Esophagus squamous epithelium (tissue), 5 donors: ENCODE measurements at regions not wholly inside any gene's neighbourhood (a gene's known extent, or its start where the extent isn't known, plus 50 kb on each side); places are given as distances from the start of the nearest gene placed in this dataset.
A peak's percentile ranks its signal among the peaks of the same experiment; 100 is the strongest.

ENCODE experiments used
- DNase-seq: peaks from one replicate; lab custom pipeline; 2025; lab: John Stamatoyannopoulos, UW
- H3K27ac ChIP-seq, 4 donors: fragments of 200-600 bp; sonication (generic); one replicate each; pipeline ENCODE4 v1.5.1; 2016 to 2019; ENCODE audit warnings: mild to moderate bottlenecking in 1 of 4
- H3K27me3 ChIP-seq, 4 donors: fragments of 200-600 bp; sonication (generic); 1 replicate in 3 of 4; 2 replicates in 1 of 4; pipeline versions ENCODE4 v1.5.1 to v1.6.0; 2017 to 2021; ENCODE audit warnings: antibody characterized with exemption in 1 of 4
- H3K36me3 ChIP-seq, 3 donors: fragments of 200-600 bp; sonication (generic); one replicate each; pipeline ENCODE4 v1.5.1; 2016 to 2019
- H3K4me1 ChIP-seq, 3 donors: fragments of 200-600 bp; sonication (generic); one replicate each; pipeline ENCODE4 v1.5.1; 2017 to 2019
- H3K4me3 ChIP-seq, 4 donors: fragments of 200-600 bp; sonication (generic); 1 replicate in 3 of 4; 2 replicates in 1 of 4; pipeline ENCODE4 v1.5.1; 2016 to 2019; ENCODE audit warnings: mild to moderate bottlenecking in 2 of 4, moderate library complexity in 1 of 4
- H3K9me3 ChIP-seq, 3 donors: fragments of 200-600 bp; sonication (generic); one replicate each; pipeline ENCODE4 v1.5.1; 2016 to 2019
- CTCF ChIP-seq, 6 experiments: fragments of 450-650 bp in 4 of 6; fragments of 200-600 bp in 2 of 6; sonication (generic) in 2 of 6; IDR thresholded peaks; one replicate each; pipeline ENCODE4 v1.5.1; 2016 to 2019; ENCODE audit warnings: antibody characterized with exemption in 6 of 6, mild to moderate bottlenecking in 4 of 6, moderate library complexity in 4 of 6
- POLR2A ChIP-seq, 4 donors: fragments of 450-650 bp; IDR thresholded peaks; one replicate each; pipeline ENCODE4 v1.6.1; 2017; ENCODE audit warnings: antibody characterized with exemption in 4 of 4, mild to moderate bottlenecking in 4 of 4, moderate library complexity in 3 of 4
- WGBS, 2 donors: methylation state at CpG; one replicate each; pipeline ENCODE4 v1.1.5; 2018; 5-methylcytosine and 5-hydroxymethylcytosine counted together
- intact Hi-C: fragments of 100-400 bp; cut with DNase I; formaldehyde crosslinking; loops from one replicate; pipeline ENCODE4 v1.15.0; 2022
- donor health status: DM: yes; HTN: yes; CAD: no.

- no peaks in the 10 kb centered on the region for H3K27me3 ChIP-seq
- H3K36me3 ChIP-seq = peaks cover 0 to 13% (median 0%) of the 10 kb centered on the region in 3 donors
- no peak for TF ChIP-seq CTCF (IDR thresholded peaks at IDR 0.05)
- no peak for TF ChIP-seq POLR2A (IDR thresholded peaks at IDR 0.05)
- H3K4me1 ChIP-seq = peaks cover 0 to 7% (median 0%) of the 10 kb centered on the region in 3 donors
- no peak overlapping the region for H3K4me3 ChIP-seq
- no peak for DNase-seq
- intact Hi-C loops = no loop called here
- 74 to 80% methylated on average over 5 of the region's 5 CpGs for WGBS, 2 donors
- no peak overlapping the region for H3K27ac ChIP-seq
- H3K9me3 ChIP-seq = no peaks in the 10 kb centered on the region
Measured at GRCh38 chr14:71525663-71526221, 406.5 kb upstream of the RGS6 start.

GRCh38 chr14:71526388-71526787 is 405.8 kb upstream of the RGS6 start:
- no peaks in the 10 kb centered on the region for H3K9me3 ChIP-seq
- H3K27ac ChIP-seq = no peak overlapping the region
- no peak overlapping the region for H3K4me3 ChIP-seq
- peaks cover 0 to 7% (median 0%) of the 10 kb centered on the region in 3 donors for H3K4me1 ChIP-seq
- peaks cover 0 to 14% (median 0%) of the 10 kb centered on the region in 3 donors for H3K36me3 ChIP-seq
- H3K27me3 ChIP-seq = no peaks in the 10 kb centered on the region
- no peak for TF ChIP-seq POLR2A (IDR thresholded peaks at IDR 0.05)
- no peak for TF ChIP-seq CTCF (IDR thresholded peaks at IDR 0.05)
- 89 to 93% methylated on average over 3 of the region's 3 CpGs for WGBS, 2 donors
- DNase-seq = no peak
- intact Hi-C loops = no loop called here

GRCh38 chr14:71527838-71528237 is 404.4 kb upstream of the RGS6 start:
- Histone ChIP-seq H3K27me3 (no peaks in the 10 kb centered on the region), H3K27ac (no peak overlapping the region), H3K36me3 (peaks cover 0 to 17% (median 0%) of the 10 kb centered on the region in 3 donors), H3K9me3 (no peaks in the 10 kb centered on the region), H3K4me1 (peaks cover 0 to 13% (median 3%) of the 10 kb centered on the region in 3 donors), H3K4me3 (no peak overlapping the region)
- TF ChIP-seq CTCF (IDR thresholded peaks at IDR 0.05) = no peak
- DNase-seq = no peak
- 84 to 98% methylated on average over 8 of the region's 8 CpGs for WGBS, 2 donors
- intact Hi-C loops = no loop called here

GRCh38 chr14:71529848-71530247 is 402.4 kb upstream of the RGS6 start:
- 42 to 75% methylated on average over 3 to 4 of the region's 4 CpGs for WGBS, 2 donors
- peak overlapping the region in 2 of 4 donors; percentile 37 to 51 for H3K27ac ChIP-seq
- no peak overlapping the region for H3K4me3 ChIP-seq
- H3K4me1 ChIP-seq = peaks cover 0 to 13% (median 3%) of the 10 kb centered on the region in 3 donors
- H3K36me3 ChIP-seq = peaks cover 0 to 17% (median 0%) of the 10 kb centered on the region in 3 donors
- intact Hi-C loops = no loop called here
- no peak for DNase-seq
- H3K9me3 ChIP-seq = no peaks in the 10 kb centered on the region
- TF ChIP-seq CTCF (IDR thresholded peaks at IDR 0.05) = no peak
- TF ChIP-seq POLR2A (IDR thresholded peaks at IDR 0.05) = no peak
- no peaks in the 10 kb centered on the region for H3K27me3 ChIP-seq

- DNase-seq = no peak
- Histone ChIP-seq H3K4me1 (peaks cover 0 to 24% (median 3%) of the 10 kb centered on the region in 3 donors), H3K36me3 (peaks cover 0 to 17% (median 0%) of the 10 kb centered on the region in 3 donors), H3K27me3 (no peaks in the 10 kb centered on the region), H3K4me3 (no peak overlapping the region), H3K9me3 (no peaks in the 10 kb centered on the region), H3K27ac (no peak overlapping the region)
- TF ChIP-seq POLR2A (IDR thresholded peaks at IDR 0.05) (no peak), CTCF (IDR thresholded peaks at IDR 0.05) (no peak)
- intact Hi-C loops = no loop called here
- 56 to 85% methylated on average over 4 of the region's 4 CpGs for WGBS, 2 donors
Measured at GRCh38 chr14:71532344-71532743, 399.9 kb upstream of the RGS6 start.
